Kidney (tissue), 13 donors: ENCODE measurements at regions not wholly inside any gene's neighbourhood (a gene's known extent, or its start where the extent isn't known, plus 50 kb on each side); places are given as distances from the start of the nearest gene placed in this dataset.
A peak's percentile ranks its signal among the peaks of the same experiment; 100 is the strongest.
"Not testable (repeated sequence)": the region's sequence is repeated elsewhere in the genome, so short reads cannot be mapped to it uniquely, and the experiment has no call there.

ENCODE experiments used
- DNase-seq, 5 donors: peaks; one replicate each; pipeline ENCODE4 v3.0.0-alpha.2; 2013 to 2020
- FAIRE-seq: peaks from 2 replicates; lab custom pipeline; 2012; peaks lifted over from hg19 to GRCh38; lab: Jason Lieb, UNC
- H3K27ac ChIP-seq, 2 donors: one replicate each; pipeline ENCODE4 v1.7.0; 2013; ENCODE audit warnings: low read depth in 2 of 2, low read length in 2 of 2, inconsistent platforms in 1 of 2
- H3K27me3 ChIP-seq: one replicate; pipeline ENCODE4 v1.7.1; 2013; ENCODE audit warnings: low read length, inconsistent platforms; ENCODE audit not compliant: control insufficient read depth, insufficient read depth
- H3K36me3 ChIP-seq, 3 donors: one replicate each; pipeline versions ENCODE4 v1.7.0 to v1.7.1; 2013; ENCODE audit warnings: low read length in 3 of 3, control low read depth in 1 of 3, inconsistent platforms in 1 of 3; ENCODE audit not compliant: insufficient read depth in 3 of 3, control insufficient read depth in 2 of 3
- H3K4me1 ChIP-seq, 3 donors: one replicate each; pipeline versions ENCODE4 v1.7.0 to v1.7.1; 2013; ENCODE audit warnings: low read length in 3 of 3, inconsistent platforms in 1 of 3, low read depth in 1 of 3; ENCODE audit not compliant: control insufficient read depth in 2 of 3, insufficient read depth in 2 of 3
- H3K4me3 ChIP-seq, 3 donors: one replicate each; pipeline versions ENCODE4 v1.7.0 to v1.8.1; 2013; ENCODE audit warnings: low read length in 3 of 3, control low read depth in 1 of 3, inconsistent platforms in 1 of 3
- H3K9ac ChIP-seq, 3 donors: one replicate each; pipeline versions ENCODE4 v1.7.0 to v1.7.1; 2013; ENCODE audit warnings: low read length in 3 of 3, control low read depth in 1 of 3, inconsistent platforms in 1 of 3
- H3K9me3 ChIP-seq, 3 donors: one replicate each; pipeline versions ENCODE4 v1.7.0 to v1.7.1; 2013; ENCODE audit warnings: low read length in 3 of 3, control low read depth in 1 of 3, inconsistent platforms in 1 of 3; ENCODE audit not compliant: control insufficient read depth in 2 of 3, insufficient read depth in 1 of 3
- intact Hi-C: fragments of 100-400 bp; cut with DNase I; formaldehyde crosslinking; loops from one replicate; pipeline ENCODE4 v1.11.1; 2022
- TF ChIP-seq, protein P1 (sequence below): IDR thresholded peaks from 3 replicates; pipeline ENCODE4 v1.5.1; 2012; ENCODE audit warnings: mild to moderate bottlenecking, moderate library complexity, borderline replicate concordance; ENCODE audit not compliant: insufficient read depth; ENCODE audit errors: extremely low read depth
- donor health status: control.
- donor health status: control.
- donor health status: control.
- donor health status: control.
- donor health status: control.
- donor health status: DM: yes; HTN: yes; CAD: no.
- donor health status: Normal renal cell carcinoma (clear cell type).

DNA sequence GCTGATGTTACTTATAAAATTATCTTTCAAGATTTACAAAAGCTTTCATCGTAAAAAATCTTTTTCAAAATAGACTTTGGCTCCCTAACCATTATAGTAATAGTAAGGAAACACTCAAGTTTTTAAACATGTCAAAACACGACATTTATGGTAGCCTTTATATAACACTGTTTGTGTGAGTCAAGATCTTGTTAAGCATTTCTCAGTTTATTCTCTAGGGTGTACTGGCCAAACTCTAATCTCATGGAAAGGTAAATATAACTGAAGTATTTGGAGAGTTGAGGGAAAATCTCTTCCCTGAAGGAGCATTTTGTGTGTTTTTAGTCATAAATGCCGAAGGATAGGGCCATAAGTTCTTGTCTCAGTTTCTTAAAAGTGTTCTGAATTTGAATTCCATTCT lies 790.9 kb upstream of the NCAM2 start:
- no peak overlapping the region for H3K4me3 ChIP-seq
- no peak overlapping the region for H3K27ac ChIP-seq
- no peak overlapping the region for H3K9ac ChIP-seq
- intact Hi-C loops, result no loop called here
- peak in 1 of 5 donors; percentile 1 for DNase-seq
- H3K27me3 ChIP-seq, result no peaks in the 10 kb centered on the region
- H3K9me3 ChIP-seq, result no peaks in the 10 kb centered on the region
- H3K36me3 ChIP-seq, result no peaks in the 10 kb centered on the region
- FAIRE-seq, result no peak
- TF ChIP-seq, protein P1, sequence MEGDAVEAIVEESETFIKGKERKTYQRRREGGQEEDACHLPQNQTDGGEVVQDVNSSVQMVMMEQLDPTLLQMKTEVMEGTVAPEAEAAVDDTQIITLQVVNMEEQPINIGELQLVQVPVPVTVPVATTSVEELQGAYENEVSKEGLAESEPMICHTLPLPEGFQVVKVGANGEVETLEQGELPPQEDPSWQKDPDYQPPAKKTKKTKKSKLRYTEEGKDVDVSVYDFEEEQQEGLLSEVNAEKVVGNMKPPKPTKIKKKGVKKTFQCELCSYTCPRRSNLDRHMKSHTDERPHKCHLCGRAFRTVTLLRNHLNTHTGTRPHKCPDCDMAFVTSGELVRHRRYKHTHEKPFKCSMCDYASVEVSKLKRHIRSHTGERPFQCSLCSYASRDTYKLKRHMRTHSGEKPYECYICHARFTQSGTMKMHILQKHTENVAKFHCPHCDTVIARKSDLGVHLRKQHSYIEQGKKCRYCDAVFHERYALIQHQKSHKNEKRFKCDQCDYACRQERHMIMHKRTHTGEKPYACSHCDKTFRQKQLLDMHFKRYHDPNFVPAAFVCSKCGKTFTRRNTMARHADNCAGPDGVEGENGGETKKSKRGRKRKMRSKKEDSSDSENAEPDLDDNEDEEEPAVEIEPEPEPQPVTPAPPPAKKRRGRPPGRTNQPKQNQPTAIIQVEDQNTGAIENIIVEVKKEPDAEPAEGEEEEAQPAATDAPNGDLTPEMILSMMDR, result no peak
- no peaks in the 10 kb centered on the region for H3K4me1 ChIP-seq

DNA sequence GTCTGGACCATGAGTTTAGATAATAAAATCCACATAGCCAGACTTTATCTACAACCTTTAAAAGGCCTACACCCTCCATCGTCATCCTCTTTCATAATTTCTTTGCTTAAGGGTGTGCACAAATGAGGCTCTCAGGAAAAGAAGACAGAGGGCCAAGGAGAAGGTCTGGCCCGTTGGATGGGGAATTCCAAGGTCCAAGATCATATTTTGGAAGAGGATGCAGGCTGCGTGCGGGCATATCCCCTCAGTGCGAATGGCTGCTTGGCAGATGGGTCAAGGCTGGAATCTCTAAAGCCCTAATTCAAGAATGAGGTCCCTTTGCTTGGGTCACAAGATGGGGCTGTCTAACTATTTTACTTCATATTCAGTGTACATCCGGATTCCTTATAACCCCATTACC lies 782.2 kb upstream of the NCAM2 start:
- Histone ChIP-seq H3K4me3 (no peak overlapping the region), H3K27me3 (no peaks in the 10 kb centered on the region), H3K9ac (no peak overlapping the region), H3K9me3 (no peaks in the 10 kb centered on the region), H3K27ac (no peak overlapping the region), H3K36me3 (no peaks in the 10 kb centered on the region), H3K4me1 (no peaks in the 10 kb centered on the region)
- DNase-seq (no peak), FAIRE-seq (no peak)
- TF ChIP-seq, protein P1, result no peak
- intact Hi-C loops, result no loop called here

DNA sequence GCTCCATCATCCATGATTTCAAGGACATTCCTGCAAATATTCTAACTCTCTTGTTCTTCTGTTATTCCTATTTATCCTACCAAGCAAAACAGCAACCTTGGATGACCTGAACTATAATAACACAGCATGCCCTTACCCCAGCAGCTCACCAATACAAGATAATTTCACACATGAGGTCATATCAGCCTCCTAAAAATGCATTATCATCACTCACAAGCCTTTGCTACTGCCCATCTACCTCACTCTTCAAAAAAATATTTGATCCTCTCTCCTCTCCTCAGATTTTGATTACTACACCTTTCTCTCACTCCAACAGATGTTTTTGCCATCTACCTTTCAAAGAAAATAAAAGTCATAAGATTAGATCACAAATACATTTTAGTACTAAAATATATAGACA lies 777.6 kb upstream of the NCAM2 start:
- H3K27ac ChIP-seq, result no peak overlapping the region
- H3K4me3 ChIP-seq, result no peak overlapping the region
- H3K36me3 ChIP-seq, result no peaks in the 10 kb centered on the region
- intact Hi-C loops, result no loop called here
- H3K27me3 ChIP-seq, result no peaks in the 10 kb centered on the region
- no peaks in the 10 kb centered on the region for H3K9me3 ChIP-seq
- FAIRE-seq, result no peak
- H3K9ac ChIP-seq, result no peak overlapping the region
- TF ChIP-seq, protein P1, result no peak
- H3K4me1 ChIP-seq, result no peaks in the 10 kb centered on the region
- DNase-seq, result no peak

DNA sequence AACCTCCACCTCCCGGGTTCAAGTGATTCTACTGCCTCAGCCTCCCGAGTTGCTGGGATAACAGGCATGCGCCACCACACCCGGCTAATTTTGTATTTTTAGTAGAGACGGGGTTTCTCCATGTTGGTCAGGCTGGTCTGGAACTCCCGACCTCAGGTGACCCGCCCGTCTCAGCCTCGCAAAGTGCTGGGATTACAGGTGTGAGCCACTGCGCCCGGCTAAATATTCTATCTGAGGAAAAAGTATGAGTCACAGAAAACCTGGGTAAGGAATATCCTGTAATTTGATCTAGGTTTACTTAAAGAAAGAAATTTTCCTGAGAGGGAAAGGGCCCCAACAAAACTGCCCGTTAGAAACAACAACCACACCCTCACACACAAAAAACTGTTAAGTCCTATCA lies 776.2 kb upstream of the NCAM2 start:
- H3K4me3 ChIP-seq, H3K27me3 ChIP-seq, DNase-seq, intact Hi-C loops, H3K27ac ChIP-seq, H3K36me3 ChIP-seq, H3K4me1 ChIP-seq, H3K9ac ChIP-seq, FAIRE-seq, H3K9me3 ChIP-seq: not testable (repeated sequence)

DNA sequence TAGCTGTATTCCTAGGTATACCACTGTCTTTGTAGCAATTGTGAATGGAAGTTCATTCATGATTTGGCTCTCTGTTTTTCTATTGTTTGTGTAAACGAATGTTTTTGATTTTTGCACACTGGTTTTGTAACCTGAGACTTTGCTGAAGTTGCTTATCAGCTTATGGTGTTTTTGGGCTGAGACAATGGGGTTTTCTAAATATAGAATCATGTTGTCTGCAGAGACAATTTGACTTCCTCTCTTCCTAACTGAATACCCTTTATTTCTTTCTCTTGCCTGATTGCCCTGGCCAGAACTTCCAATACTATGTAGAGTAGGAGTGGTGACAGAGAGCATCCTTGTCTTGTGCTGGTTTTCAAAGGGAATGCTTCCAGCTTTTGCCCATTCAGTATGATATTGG lies 761.6 kb upstream of the NCAM2 start:
- H3K4me1 ChIP-seq, H3K9me3 ChIP-seq, FAIRE-seq, H3K4me3 ChIP-seq, H3K36me3 ChIP-seq, H3K27ac ChIP-seq, H3K9ac ChIP-seq, intact Hi-C loops, H3K27me3 ChIP-seq, DNase-seq: not testable (repeated sequence)
